HCT116 (cell line): ENCODE measurements at regions not wholly inside any gene's neighbourhood (a gene's known extent, or its start where the extent isn't known, plus 50 kb on each side); places are given as distances from the start of the nearest gene placed in this dataset.

Experiments
- ATAC-seq: fragments of 200-7000 bp; cut with Tn5 transposase; 2 replicates; pipeline ENCODE4 v1.9.1; 2020; ENCODE audit warnings: mild to moderate bottlenecking, moderate library complexity
- BruUV-seq: library from RNA; stranded (reverse); fragments of 400-500 nt; replicated peaks from 2 replicates; lab custom pipeline; 2021; lab: Mats Ljungman, UMichigan
- CTCF ChIA-PET: fragments of 300-600 bp; sonication (Branson Sonifier 250); formaldehyde crosslinking; loops from one replicate; lab custom pipeline; 2021; ENCODE audit warnings: antibody characterized with exemption; lab: Charles Lee
- POLR2A ChIA-PET: fragments of 300-600, 350-600 bp; sonication (Branson Sonifier 250); formaldehyde crosslinking; loops from one replicate; lab custom pipeline; 2021; ENCODE audit warnings: antibody characterized with exemption; lab: Charles Lee
- RAD21 ChIA-PET, 2 experiments: fragments of 300-600 bp; sonication (Branson Sonifier 250); formaldehyde crosslinking; loops; one replicate each; lab custom pipeline; 2023; ENCODE audit warnings: low total read pairs in 2 of 2; ENCODE audit not compliant: uncharacterized antibody in 2 of 2, unreplicated experiment in 2 of 2, low non-redundant PET in 1 of 2; lab: Charles Lee
- DNase-seq: peaks from one replicate; pipeline ENCODE4 v3.0.0-alpha.2; 2010; ENCODE audit warnings: low read depth, low spot score
- H2AFZ ChIP-seq: fragments of 200-600 bp; shearing (Covaris generic), sonication (generic); 2 replicates; pipeline ENCODE4 v1.6.1; 2017; ENCODE audit warnings: low read depth, mixed run types, mixed read lengths, antibody characterized with exemption, low read length; ENCODE audit not compliant: poor library complexity, severe bottlenecking
- H3K27ac ChIP-seq: 2 replicates; pipeline ENCODE4 v1.5.1; 2012; ENCODE audit warnings: low read depth, low read length
- H3K27me3 ChIP-seq: fragments of 200-600 bp; sonication (generic); 2 replicates; pipeline ENCODE4 v1.6.1; 2016; ENCODE audit warnings: mixed run types, low read length, mixed read lengths; ENCODE audit not compliant: insufficient read depth
- H3K36me3 ChIP-seq, 2 experiments: fragments of 200-500 bp in 1 of 2; fragments of 200-600 bp in 1 of 2; sonication (Bioruptor generic) in 1 of 2; sonication (generic) in 1 of 2; 2 replicates each; pipeline versions ENCODE4 v1.5.1 to v1.6.1; 2014 to 2016; ENCODE audit warnings: low read length in 2 of 2, inconsistent platforms in 1 of 2, mixed read lengths in 1 of 2, mixed run types in 1 of 2; ENCODE audit not compliant: insufficient read depth in 2 of 2, control insufficient read depth in 1 of 2
- H3K4me1 ChIP-seq, 2 experiments: fragments of 200-600 bp in 1 of 2; sonication (generic) in 1 of 2; 2 replicates each; pipeline versions ENCODE4 v1.5.1 to v1.6.1; 2012 to 2017; ENCODE audit warnings: low read length in 2 of 2, inconsistent platforms in 1 of 2, mild to moderate bottlenecking in 1 of 2, mixed read lengths in 1 of 2, mixed run types in 1 of 2, moderate library complexity in 1 of 2; ENCODE audit not compliant: insufficient read depth in 2 of 2, control insufficient read depth in 1 of 2
- H3K4me2 ChIP-seq: fragments of 200-600 bp; sonication (generic); 2 replicates; pipeline ENCODE4 v1.6.1; 2017; ENCODE audit warnings: mixed run types, low read length, mixed read lengths
- H3K4me3 ChIP-seq, 2 experiments: fragments of 200-600 bp in 1 of 2; sonication (generic) in 1 of 2; replicated peaks in 1 of 2; 2 replicates each; pipeline ENCODE4 v1.5.1; 2011 to 2016; ENCODE audit warnings: low read length in 2 of 2, control low read depth in 1 of 2, low read depth in 1 of 2, mild to moderate bottlenecking in 1 of 2, mixed read lengths in 1 of 2, mixed run types in 1 of 2
- H3K79me2 ChIP-seq: fragments of 200-600 bp; sonication (generic); 2 replicates; pipeline ENCODE4 v1.6.1; 2017; ENCODE audit warnings: mild to moderate bottlenecking, mixed run types, low read length, moderate library complexity, mixed read lengths; ENCODE audit not compliant: insufficient read depth
- H3K9ac ChIP-seq: fragments of 200-600 bp; sonication (generic); 2 replicates; pipeline ENCODE4 v1.6.1; 2016; ENCODE audit warnings: low read length, mixed read lengths
- H3K9me2 ChIP-seq: fragments of 200-600 bp; sonication (generic), shearing (Covaris generic); 2 replicates; pipeline ENCODE4 v1.6.1; 2017; ENCODE audit warnings: mixed run types, mild to moderate bottlenecking, moderate library complexity; ENCODE audit not compliant: insufficient read depth
- H3K9me3 ChIP-seq, 2 experiments: fragments of 200-500 bp in 1 of 2; fragments of 200-600 bp in 1 of 2; sonication (Bioruptor generic) in 1 of 2; sonication (generic) in 1 of 2; 2 replicates each; pipeline ENCODE4 v1.6.1; 2014 to 2017; ENCODE audit warnings: low read length in 2 of 2, mixed read lengths in 2 of 2, inconsistent platforms in 1 of 2, low read depth in 1 of 2, mild to moderate bottlenecking in 1 of 2, mixed run types in 1 of 2, moderate library complexity in 1 of 2; ENCODE audit not compliant: control insufficient read depth in 1 of 2, insufficient read depth in 1 of 2
- H4K20me1 ChIP-seq: fragments of 200-600 bp; sonication (generic), shearing (Covaris generic); 2 replicates; pipeline ENCODE4 v1.6.1; 2017; ENCODE audit warnings: mixed run types, mild to moderate bottlenecking, moderate library complexity; ENCODE audit not compliant: insufficient read depth
- CEBPB ChIP-seq: IDR thresholded peaks from 2 replicates; pipeline ENCODE4 v1.6.1; 2012; ENCODE audit warnings: low read depth
- EGR1 ChIP-seq: IDR thresholded peaks from 2 replicates; pipeline ENCODE4 v1.6.1; 2012; ENCODE audit warnings: low read depth
- ELF1 ChIP-seq: IDR thresholded peaks from 2 replicates; pipeline ENCODE4 v1.6.1; 2012; ENCODE audit warnings: low read depth, borderline replicate concordance
- EZH2phosphoT487 ChIP-seq: fragments of 200-600 bp; IDR thresholded peaks from 2 replicates; pipeline ENCODE4 v1.6.1; 2018; ENCODE audit warnings: antibody characterized with exemption, borderline replicate concordance
- FOSL1 ChIP-seq: IDR thresholded peaks from 2 replicates; pipeline ENCODE4 v1.6.1; 2012; ENCODE audit warnings: low read depth
- JUND ChIP-seq: IDR thresholded peaks from 2 replicates; pipeline ENCODE4 v1.6.1; 2012
- POLR2A ChIP-seq: IDR thresholded peaks from 2 replicates; pipeline ENCODE4 v1.7.0; 2011; ENCODE audit warnings: borderline replicate concordance; ENCODE audit not compliant: insufficient read depth, insufficient read length; ENCODE audit errors: extremely low read depth
- POLR2AphosphoS5 ChIP-seq: IDR thresholded peaks from 2 replicates; pipeline ENCODE4 v1.6.1; 2011; ENCODE audit warnings: mild to moderate bottlenecking, low read depth, low read length, moderate library complexity
- SP1 ChIP-seq: IDR thresholded peaks from 2 replicates; pipeline ENCODE4 v1.6.1; 2012; ENCODE audit warnings: low read depth
- SRF ChIP-seq: IDR thresholded peaks from 2 replicates; pipeline ENCODE4 v1.6.1; 2012; ENCODE audit warnings: low read depth
- TCF7L2 ChIP-seq: IDR thresholded peaks from 2 replicates; pipeline ENCODE4 v1.7.0; 2011; ENCODE audit warnings: borderline replicate concordance, inconsistent platforms; ENCODE audit not compliant: insufficient read depth, insufficient read length; ENCODE audit errors: extremely low read depth
- ZFX ChIP-seq: fragments of 450-650 bp; IDR thresholded peaks from 2 replicates; pipeline ENCODE4 v1.6.1; 2017
- ZNF274 ChIP-seq: fragments of 200-500 bp; sonication (Bioruptor generic); IDR thresholded peaks from 2 replicates; pipeline ENCODE4 v1.6.1; 2014; ENCODE audit warnings: mild to moderate bottlenecking, low read depth, low read length, inconsistent platforms
- intact Hi-C: fragments of 100-400 bp; cut with micrococcal nuclease; formaldehyde crosslinking; loops from 2 replicates; pipeline ENCODE4 v1.10.0; 2022
- TF ChIP-seq, protein P1 (sequence below): IDR thresholded peaks from 2 replicates; pipeline ENCODE4 v1.6.1; 2012; ENCODE audit warnings: low read depth
- TF ChIP-seq, protein P2 (sequence below): IDR thresholded peaks from 2 replicates; pipeline ENCODE4 v1.6.1; 2011; ENCODE audit warnings: mild to moderate bottlenecking, low read length, moderate library complexity; ENCODE audit not compliant: insufficient replicate concordance; ENCODE audit errors: extremely low read depth
- TF ChIP-seq, protein P3 (sequence below): IDR thresholded peaks from 2 replicates; pipeline ENCODE4 v1.6.1; 2012
- TF ChIP-seq, protein P4 (sequence below), 3 experiments: fragments of 200-600 bp in 1 of 3; sonication (generic) in 1 of 3; IDR thresholded peaks in 2 of 3; conservative IDR thresholded peaks in 1 of 3; 2 replicates each; pipeline ENCODE4 v1.5.1; 2012 to 2017; ENCODE audit warnings: low read depth in 2 of 3, low read length in 2 of 3, antibody characterized with exemption in 1 of 3, borderline replicate concordance in 1 of 3, control low read depth in 1 of 3, mild to moderate bottlenecking in 1 of 3, mixed read lengths in 1 of 3, mixed run types in 1 of 3, moderate library complexity in 1 of 3; ENCODE audit not compliant: insufficient read depth in 1 of 3

DNA sequence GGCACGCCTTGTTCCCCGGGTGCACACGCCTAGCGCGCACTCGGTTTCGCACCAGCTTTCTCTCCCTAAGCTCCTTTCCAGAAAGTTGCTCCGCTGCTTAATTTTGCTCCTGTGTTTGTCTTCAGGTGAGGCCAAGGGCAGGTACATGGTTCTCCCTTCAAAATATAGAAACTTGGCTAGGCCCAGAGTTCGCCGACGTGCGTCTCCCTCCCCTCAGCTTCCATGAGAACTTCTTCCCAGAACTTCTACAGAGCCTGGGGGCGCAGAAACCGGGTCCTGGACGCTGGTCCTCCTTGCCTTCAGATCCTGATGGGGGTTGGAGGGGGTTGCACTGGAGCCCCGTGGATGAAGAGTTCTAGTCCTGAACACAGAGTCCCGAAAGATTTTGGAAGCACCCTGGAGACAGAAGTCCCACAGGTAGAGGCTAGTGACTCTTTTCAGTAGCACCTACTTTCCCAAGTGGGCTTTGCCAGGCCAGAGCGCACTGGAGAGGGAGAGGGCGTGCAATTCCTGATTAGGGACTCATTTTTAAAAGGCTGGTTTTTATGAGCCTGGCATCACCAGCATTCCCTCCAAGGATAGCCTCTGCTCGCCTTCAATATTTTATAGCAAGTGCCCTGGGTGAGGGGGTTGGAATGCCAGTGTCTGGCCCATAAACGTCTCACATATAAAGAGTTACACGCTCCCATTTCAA, 128.4 kb downstream of the TMEM174 start:
- Histone ChIP-seq H2AFZ (no peak overlapping the region), H3K4me2 (no peak overlapping the region), H3K27me3 (no peaks in the 10 kb centered on the region), H3K9me2 (no peaks in the 10 kb centered on the region), H4K20me1 (no peaks in the 10 kb centered on the region), H3K79me2 (no peaks in the 10 kb centered on the region), H3K36me3 (no peaks in the 10 kb centered on the region), H3K4me3 (no peak overlapping the region), H3K9me3 (no peaks in the 10 kb centered on the region), H3K27ac (no peak overlapping the region), H3K4me1 (peaks cover 0 to 14% of the 10 kb centered on the region in 2 experiments; a peak in 1 of 4 replicates), H3K9ac (no peak overlapping the region)
- DNase-seq (no peak), ATAC-seq (no peak)
- BruUV-seq: no TSS peak
- ChIA-PET CTCF (no interaction called here), RAD21 (no interaction called here), POLR2A (no interaction called here)
- intact Hi-C loops: no loop called here
- TF ChIP-seq, protein P1, sequence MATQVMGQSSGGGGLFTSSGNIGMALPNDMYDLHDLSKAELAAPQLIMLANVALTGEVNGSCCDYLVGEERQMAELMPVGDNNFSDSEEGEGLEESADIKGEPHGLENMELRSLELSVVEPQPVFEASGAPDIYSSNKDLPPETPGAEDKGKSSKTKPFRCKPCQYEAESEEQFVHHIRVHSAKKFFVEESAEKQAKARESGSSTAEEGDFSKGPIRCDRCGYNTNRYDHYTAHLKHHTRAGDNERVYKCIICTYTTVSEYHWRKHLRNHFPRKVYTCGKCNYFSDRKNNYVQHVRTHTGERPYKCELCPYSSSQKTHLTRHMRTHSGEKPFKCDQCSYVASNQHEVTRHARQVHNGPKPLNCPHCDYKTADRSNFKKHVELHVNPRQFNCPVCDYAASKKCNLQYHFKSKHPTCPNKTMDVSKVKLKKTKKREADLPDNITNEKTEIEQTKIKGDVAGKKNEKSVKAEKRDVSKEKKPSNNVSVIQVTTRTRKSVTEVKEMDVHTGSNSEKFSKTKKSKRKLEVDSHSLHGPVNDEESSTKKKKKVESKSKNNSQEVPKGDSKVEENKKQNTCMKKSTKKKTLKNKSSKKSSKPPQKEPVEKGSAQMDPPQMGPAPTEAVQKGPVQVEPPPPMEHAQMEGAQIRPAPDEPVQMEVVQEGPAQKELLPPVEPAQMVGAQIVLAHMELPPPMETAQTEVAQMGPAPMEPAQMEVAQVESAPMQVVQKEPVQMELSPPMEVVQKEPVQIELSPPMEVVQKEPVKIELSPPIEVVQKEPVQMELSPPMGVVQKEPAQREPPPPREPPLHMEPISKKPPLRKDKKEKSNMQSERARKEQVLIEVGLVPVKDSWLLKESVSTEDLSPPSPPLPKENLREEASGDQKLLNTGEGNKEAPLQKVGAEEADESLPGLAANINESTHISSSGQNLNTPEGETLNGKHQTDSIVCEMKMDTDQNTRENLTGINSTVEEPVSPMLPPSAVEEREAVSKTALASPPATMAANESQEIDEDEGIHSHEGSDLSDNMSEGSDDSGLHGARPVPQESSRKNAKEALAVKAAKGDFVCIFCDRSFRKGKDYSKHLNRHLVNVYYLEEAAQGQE: no peak
- TF ChIP-seq, protein P2, sequence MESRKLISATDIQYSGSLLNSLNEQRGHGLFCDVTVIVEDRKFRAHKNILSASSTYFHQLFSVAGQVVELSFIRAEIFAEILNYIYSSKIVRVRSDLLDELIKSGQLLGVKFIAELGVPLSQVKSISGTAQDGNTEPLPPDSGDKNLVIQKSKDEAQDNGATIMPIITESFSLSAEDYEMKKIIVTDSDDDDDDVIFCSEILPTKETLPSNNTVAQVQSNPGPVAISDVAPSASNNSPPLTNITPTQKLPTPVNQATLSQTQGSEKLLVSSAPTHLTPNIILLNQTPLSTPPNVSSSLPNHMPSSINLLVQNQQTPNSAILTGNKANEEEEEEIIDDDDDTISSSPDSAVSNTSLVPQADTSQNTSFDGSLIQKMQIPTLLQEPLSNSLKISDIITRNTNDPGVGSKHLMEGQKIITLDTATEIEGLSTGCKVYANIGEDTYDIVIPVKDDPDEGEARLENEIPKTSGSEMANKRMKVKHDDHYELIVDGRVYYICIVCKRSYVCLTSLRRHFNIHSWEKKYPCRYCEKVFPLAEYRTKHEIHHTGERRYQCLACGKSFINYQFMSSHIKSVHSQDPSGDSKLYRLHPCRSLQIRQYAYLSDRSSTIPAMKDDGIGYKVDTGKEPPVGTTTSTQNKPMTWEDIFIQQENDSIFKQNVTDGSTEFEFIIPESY: no peak
- TF ChIP-seq SRF (no peak), EZH2phosphoT487 (no peak), CEBPB (no peak), EGR1 (no peak), ZNF274 (no peak), POLR2A (no peak), ZFX (no peak), FOSL1 (no peak), ELF1 (no peak), POLR2AphosphoS5 (no peak), SP1 (no peak), JUND (no peak), TCF7L2 (no peak)
- TF ChIP-seq, protein P3, sequence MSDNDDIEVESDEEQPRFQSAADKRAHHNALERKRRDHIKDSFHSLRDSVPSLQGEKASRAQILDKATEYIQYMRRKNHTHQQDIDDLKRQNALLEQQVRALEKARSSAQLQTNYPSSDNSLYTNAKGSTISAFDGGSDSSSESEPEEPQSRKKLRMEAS: no peak
- TF ChIP-seq, protein P4, sequence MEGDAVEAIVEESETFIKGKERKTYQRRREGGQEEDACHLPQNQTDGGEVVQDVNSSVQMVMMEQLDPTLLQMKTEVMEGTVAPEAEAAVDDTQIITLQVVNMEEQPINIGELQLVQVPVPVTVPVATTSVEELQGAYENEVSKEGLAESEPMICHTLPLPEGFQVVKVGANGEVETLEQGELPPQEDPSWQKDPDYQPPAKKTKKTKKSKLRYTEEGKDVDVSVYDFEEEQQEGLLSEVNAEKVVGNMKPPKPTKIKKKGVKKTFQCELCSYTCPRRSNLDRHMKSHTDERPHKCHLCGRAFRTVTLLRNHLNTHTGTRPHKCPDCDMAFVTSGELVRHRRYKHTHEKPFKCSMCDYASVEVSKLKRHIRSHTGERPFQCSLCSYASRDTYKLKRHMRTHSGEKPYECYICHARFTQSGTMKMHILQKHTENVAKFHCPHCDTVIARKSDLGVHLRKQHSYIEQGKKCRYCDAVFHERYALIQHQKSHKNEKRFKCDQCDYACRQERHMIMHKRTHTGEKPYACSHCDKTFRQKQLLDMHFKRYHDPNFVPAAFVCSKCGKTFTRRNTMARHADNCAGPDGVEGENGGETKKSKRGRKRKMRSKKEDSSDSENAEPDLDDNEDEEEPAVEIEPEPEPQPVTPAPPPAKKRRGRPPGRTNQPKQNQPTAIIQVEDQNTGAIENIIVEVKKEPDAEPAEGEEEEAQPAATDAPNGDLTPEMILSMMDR (IDR thresholded peaks at IDR 0.05 in 2 of 3, conservative IDR thresholded peaks at IDR 0.05 in 1 of 3; ENCODE audit: borderline replicate concordance in 1 of 3, insufficient read depth in 1 of 3, low read depth in 2 of 3, low read length in 2 of 3): no peak
